Chondrocyte (in vitro differentiated cells): ENCODE measurements at regions not wholly inside any gene's neighbourhood (a gene's known extent, or its start where the extent isn't known, plus 50 kb on each side); places are given as distances from the start of the nearest gene placed in this dataset.

Source experiments
- DNase-seq: peaks from one replicate; pipeline ENCODE4 v3.0.0; 2021; ENCODE audit warnings: mixed read lengths, low spot score
- H3K27ac Mint-ChIP-seq: one replicate; pipeline ENCODE4 v1.8.0; 2021; ENCODE audit warnings: mild to moderate bottlenecking, moderate library complexity, mixed read lengths; ENCODE audit not compliant: unreplicated experiment
- H3K27me3 Mint-ChIP-seq: 2 replicates; pipeline ENCODE4 v1.8.0; 2021; ENCODE audit warnings: low read depth, mixed read lengths
- H3K36me3 Mint-ChIP-seq: 2 replicates; pipeline ENCODE4 v1.8.0; 2021; ENCODE audit warnings: low read depth, mixed read lengths
- H3K4me1 Mint-ChIP-seq: 2 replicates; pipeline ENCODE4 v1.8.0; 2021; ENCODE audit warnings: low read depth, mild to moderate bottlenecking, mixed read lengths
- H3K4me3 Mint-ChIP-seq: one replicate; pipeline ENCODE4 v1.8.0; 2021; ENCODE audit warnings: mild to moderate bottlenecking, moderate library complexity, mixed read lengths; ENCODE audit not compliant: unreplicated experiment
- H3K9me3 Mint-ChIP-seq: 2 replicates; pipeline ENCODE4 v1.8.0; 2021; ENCODE audit warnings: low read depth, mixed read lengths
- TF ChIP-seq, protein P1 (sequence below): fragments of 200-600 bp; sonication (generic); IDR thresholded peaks from 2 replicates; pipeline ENCODE4 v1.5.0; 2021; ENCODE audit warnings: antibody characterized with exemption, mild to moderate bottlenecking, moderate library complexity

DNA sequence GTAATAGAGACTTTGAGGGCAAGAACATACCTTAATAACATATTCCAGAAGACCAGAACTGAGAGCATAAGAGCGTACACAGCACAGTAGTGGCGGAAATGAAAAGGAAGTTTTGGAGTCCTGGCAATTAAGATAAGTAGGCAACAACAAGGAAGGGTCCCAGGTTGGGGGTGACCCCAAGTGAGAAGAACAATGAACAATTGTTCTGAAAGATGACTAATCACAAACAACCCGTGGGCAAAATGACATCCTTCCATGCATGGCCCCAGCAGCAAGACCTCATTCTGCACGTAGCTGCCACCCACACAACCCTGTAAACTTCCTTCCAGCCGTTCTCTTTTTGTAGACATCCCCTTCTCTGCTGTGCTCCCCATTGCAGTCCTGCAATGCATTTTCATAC lies 384.4 kb upstream of the PABPC4L start:
- H3K27ac Mint-ChIP-seq: no peak overlapping the region
- no peak overlapping the region for H3K4me3 Mint-ChIP-seq
- H3K4me1 Mint-ChIP-seq: no peaks in the 10 kb centered on the region
- peaks cover 5% of the 10 kb centered on the region for H3K9me3 Mint-ChIP-seq
- TF ChIP-seq, protein P1, sequence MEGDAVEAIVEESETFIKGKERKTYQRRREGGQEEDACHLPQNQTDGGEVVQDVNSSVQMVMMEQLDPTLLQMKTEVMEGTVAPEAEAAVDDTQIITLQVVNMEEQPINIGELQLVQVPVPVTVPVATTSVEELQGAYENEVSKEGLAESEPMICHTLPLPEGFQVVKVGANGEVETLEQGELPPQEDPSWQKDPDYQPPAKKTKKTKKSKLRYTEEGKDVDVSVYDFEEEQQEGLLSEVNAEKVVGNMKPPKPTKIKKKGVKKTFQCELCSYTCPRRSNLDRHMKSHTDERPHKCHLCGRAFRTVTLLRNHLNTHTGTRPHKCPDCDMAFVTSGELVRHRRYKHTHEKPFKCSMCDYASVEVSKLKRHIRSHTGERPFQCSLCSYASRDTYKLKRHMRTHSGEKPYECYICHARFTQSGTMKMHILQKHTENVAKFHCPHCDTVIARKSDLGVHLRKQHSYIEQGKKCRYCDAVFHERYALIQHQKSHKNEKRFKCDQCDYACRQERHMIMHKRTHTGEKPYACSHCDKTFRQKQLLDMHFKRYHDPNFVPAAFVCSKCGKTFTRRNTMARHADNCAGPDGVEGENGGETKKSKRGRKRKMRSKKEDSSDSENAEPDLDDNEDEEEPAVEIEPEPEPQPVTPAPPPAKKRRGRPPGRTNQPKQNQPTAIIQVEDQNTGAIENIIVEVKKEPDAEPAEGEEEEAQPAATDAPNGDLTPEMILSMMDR: no peak
- H3K36me3 Mint-ChIP-seq: no peaks in the 10 kb centered on the region
- no peaks in the 10 kb centered on the region for H3K27me3 Mint-ChIP-seq
- no peak for DNase-seq

DNA sequence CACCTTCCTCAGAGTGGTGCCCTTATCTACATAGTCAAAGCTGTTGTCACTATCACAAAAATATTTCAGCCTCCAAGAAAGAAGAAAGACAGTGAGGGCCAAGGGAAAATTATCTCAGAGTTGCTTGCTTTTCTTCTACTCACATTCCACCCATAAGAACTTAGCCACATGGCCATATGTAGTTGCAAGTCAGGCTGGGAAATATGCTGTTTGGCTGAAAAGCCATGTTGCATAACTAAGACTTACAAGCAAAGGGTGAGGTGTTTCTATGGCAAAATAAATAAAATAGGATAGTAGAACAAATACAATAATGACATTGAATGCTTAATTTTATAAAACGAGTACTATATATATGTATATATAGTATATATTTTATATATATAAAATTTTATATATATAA lies 365.9 kb upstream of the PABPC4L start:
- no peak for DNase-seq
- H3K27me3 Mint-ChIP-seq: no peaks in the 10 kb centered on the region
- peaks cover 3% of the 10 kb centered on the region for H3K36me3 Mint-ChIP-seq
- TF ChIP-seq, protein P1: no peak
- H3K9me3 Mint-ChIP-seq: peaks cover 24% of the 10 kb centered on the region
- H3K27ac Mint-ChIP-seq: no peak overlapping the region
- H3K4me1 Mint-ChIP-seq: no peaks in the 10 kb centered on the region
- H3K4me3 Mint-ChIP-seq: no peak overlapping the region

DNA sequence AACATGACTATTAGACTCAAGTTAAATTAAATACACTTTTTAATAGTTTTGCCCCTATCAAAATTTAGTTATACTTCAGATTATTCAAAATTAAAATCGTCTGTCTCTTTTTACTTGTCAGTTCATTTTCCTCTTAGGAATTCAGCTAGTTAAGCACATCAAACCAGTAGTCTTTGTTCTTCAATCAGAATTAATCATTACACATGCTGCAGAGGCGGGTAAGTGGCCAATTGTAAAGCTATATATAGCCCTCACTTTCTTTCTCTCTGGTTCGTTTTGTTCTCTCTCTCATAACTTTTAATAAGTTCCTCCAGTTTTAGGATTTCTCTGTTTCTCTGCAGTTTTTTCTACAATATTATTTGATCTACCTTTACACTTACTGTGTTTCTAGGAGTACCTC lies 359.1 kb upstream of the PABPC4L start:
- no peak overlapping the region for H3K27ac Mint-ChIP-seq
- no peaks in the 10 kb centered on the region for H3K27me3 Mint-ChIP-seq
- no peak for DNase-seq
- peaks cover 2% of the 10 kb centered on the region for H3K9me3 Mint-ChIP-seq
- no peaks in the 10 kb centered on the region for H3K36me3 Mint-ChIP-seq
- H3K4me1 Mint-ChIP-seq: no peaks in the 10 kb centered on the region
- no peak overlapping the region for H3K4me3 Mint-ChIP-seq
- TF ChIP-seq, protein P1: no peak

DNA sequence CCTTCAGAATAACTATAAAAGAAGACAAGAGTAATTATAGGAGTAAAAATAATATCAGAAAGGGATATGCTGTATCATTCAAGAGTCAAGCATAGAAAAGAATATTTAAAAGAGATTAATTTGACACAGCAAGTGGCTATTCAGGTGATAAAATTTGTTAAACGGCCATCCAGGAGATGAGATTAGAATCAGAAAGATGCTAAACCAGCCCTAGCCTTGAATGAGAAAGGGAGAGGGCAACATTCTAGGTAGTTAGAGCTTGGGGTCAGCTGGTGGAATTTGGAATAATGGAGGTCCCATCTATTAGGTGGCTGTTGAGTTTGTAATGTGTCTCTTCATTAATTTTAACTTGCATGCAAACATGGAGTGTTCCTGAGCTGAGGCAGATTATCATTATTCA lies 350.5 kb upstream of the PABPC4L start:
- peaks cover 6% of the 10 kb centered on the region for H3K36me3 Mint-ChIP-seq
- H3K27me3 Mint-ChIP-seq: peaks cover 2% of the 10 kb centered on the region
- H3K27ac Mint-ChIP-seq: no peak overlapping the region
- TF ChIP-seq, protein P1: no peak
- H3K4me3 Mint-ChIP-seq: no peak overlapping the region
- H3K9me3 Mint-ChIP-seq: peaks cover 28% of the 10 kb centered on the region
- DNase-seq: no peak
- no peaks in the 10 kb centered on the region for H3K4me1 Mint-ChIP-seq

DNA sequence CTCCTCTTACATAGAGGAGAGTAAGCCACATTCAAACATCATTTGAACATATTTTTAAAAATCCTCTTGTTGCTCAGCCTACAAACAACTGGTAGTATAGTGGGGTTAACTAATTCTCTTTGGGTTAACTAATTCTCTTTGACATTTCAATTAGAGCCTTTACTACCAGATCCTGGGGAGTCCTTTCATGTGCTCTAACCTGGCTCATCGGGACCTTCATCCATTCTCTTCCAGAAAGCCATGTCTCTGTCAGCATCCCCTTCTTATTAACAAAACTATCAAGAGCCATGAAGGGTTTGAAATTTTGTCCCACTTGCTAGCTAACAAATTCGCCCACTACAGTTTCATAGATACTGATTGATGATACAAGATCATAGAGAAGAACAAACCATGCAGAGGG lies 349.8 kb upstream of the PABPC4L start:
- Mint-ChIP-seq H3K4me3 (no peak overlapping the region), H3K36me3 (peaks cover 6% of the 10 kb centered on the region), H3K4me1 (no peaks in the 10 kb centered on the region), H3K27me3 (peaks cover 2% of the 10 kb centered on the region), H3K27ac (no peak overlapping the region), H3K9me3 (peaks cover 31% of the 10 kb centered on the region)
- DNase-seq: no peak
- TF ChIP-seq, protein P1: no peak
